Natural killer cell treated with Interleukin-12 subunit alpha and Interleukin-12 subunit beta and Interleukin-15 and Interleukin-18, amount 100 ng/mL, for 72 hours (primary cell): ENCODE measurements at regions not wholly inside any gene's neighbourhood (a gene's known extent, or its start where the extent isn't known, plus 50 kb on each side); places are given as distances from the start of the nearest gene placed in this dataset.

ENCODE experiments used
- ATAC-seq, 2 donors: fragments of 150-1000 bp; cut with Tn5 transposase in 1 of 2; sonication (Bioruptor Pico), chemical (Tn5 transposase) in 1 of 2; 2 replicates each; pipeline ENCODE4 v1.10.0; 2021
- DNase-seq: peaks from one replicate; pipeline ENCODE4 v3.0.0; 2022; ENCODE audit warnings: low spot score
- H3K27ac Mint-ChIP-seq, 2 donors: 1 replicate in 1 of 2; 2 replicates in 1 of 2; pipeline ENCODE4 v1.8.0; 2022; ENCODE audit warnings: mixed read lengths in 2 of 2, mild to moderate bottlenecking in 1 of 2, moderate library complexity in 1 of 2
- H3K27me3 Mint-ChIP-seq, 2 donors: 1 replicate in 1 of 2; 2 replicates in 1 of 2; pipeline ENCODE4 v1.8.0; 2022; ENCODE audit warnings: mixed read lengths in 2 of 2
- H3K36me3 Mint-ChIP-seq: one replicate; pipeline ENCODE4 v1.8.0; 2022; ENCODE audit warnings: mixed read lengths
- H3K4me1 Mint-ChIP-seq, 2 donors: 1 replicate in 1 of 2; 2 replicates in 1 of 2; pipeline ENCODE4 v1.8.0; 2022; ENCODE audit warnings: low read depth in 2 of 2, mixed read lengths in 2 of 2, mild to moderate bottlenecking in 1 of 2
- H3K4me3 Mint-ChIP-seq: one replicate; pipeline ENCODE4 v1.8.0; 2022; ENCODE audit warnings: mixed read lengths
- H3K9me3 Mint-ChIP-seq: 2 replicates; pipeline ENCODE4 v1.8.0; 2022; ENCODE audit warnings: mixed read lengths

GRCh38 chr3:177553579-177553978 lies 356.3 kb upstream of the TBL1XR1 start:
- no peaks in the 10 kb centered on the region for H3K36me3 Mint-ChIP-seq
- ATAC-seq (no peak), DNase-seq (no peak)
- no peaks in the 10 kb centered on the region for H3K9me3 Mint-ChIP-seq
- H3K4me1 Mint-ChIP-seq = peaks cover 18 to 26% of the 10 kb centered on the region in 2 donors
- no peak overlapping the region for H3K4me3 Mint-ChIP-seq
- no peak overlapping the region for H3K27ac Mint-ChIP-seq
- no peaks in the 10 kb centered on the region for H3K27me3 Mint-ChIP-seq

GRCh38 chr3:177554895-177555759 lies 357.8 kb upstream of the TBL1XR1 start:
- H3K27ac Mint-ChIP-seq = no peak overlapping the region
- peaks cover 18 to 26% of the 10 kb centered on the region in 2 donors for H3K4me1 Mint-ChIP-seq

GRCh38 chr3:177557548-177557947 lies 360.3 kb upstream of the TBL1XR1 start:
- Mint-ChIP-seq H3K36me3 (no peaks in the 10 kb centered on the region), H3K27me3 (no peaks in the 10 kb centered on the region), H3K9me3 (no peaks in the 10 kb centered on the region), H3K4me3 (no peak overlapping the region), H3K4me1 (peaks cover 8 to 14% of the 10 kb centered on the region in 2 donors), H3K27ac (no peak overlapping the region)
- DNase-seq = no peak
- no peak for ATAC-seq

More at GRCh38 chr3:177554895-177555759, 357.8 kb upstream of the TBL1XR1 start:
- DNase-seq (no peak), ATAC-seq (peak in 1 of 2 donors; percentile 56)
- no peaks in the 10 kb centered on the region for H3K9me3 Mint-ChIP-seq
- no peaks in the 10 kb centered on the region for H3K36me3 Mint-ChIP-seq
- H3K27me3 Mint-ChIP-seq = no peaks in the 10 kb centered on the region
- no peak overlapping the region for H3K4me3 Mint-ChIP-seq

- no peaks in the 10 kb centered on the region for H3K27me3 Mint-ChIP-seq
- H3K4me1 Mint-ChIP-seq = peaks cover 0 to 6% of the 10 kb centered on the region in 2 donors
- H3K36me3 Mint-ChIP-seq = no peaks in the 10 kb centered on the region
- no peak overlapping the region for H3K4me3 Mint-ChIP-seq
- no peak overlapping the region for H3K27ac Mint-ChIP-seq
- DNase-seq (no peak), ATAC-seq (no peak)
- no peaks in the 10 kb centered on the region for H3K9me3 Mint-ChIP-seq
Observed at GRCh38 chr3:177561365-177561764, 364.1 kb upstream of the TBL1XR1 start.

- DNase-seq (no peak), ATAC-seq (no peak)
- Mint-ChIP-seq H3K4me1 (peaks cover 0 to under 1% of the 10 kb centered on the region in 2 donors), H3K27me3 (peaks cover 0 to 3% of the 10 kb centered on the region in 2 donors), H3K4me3 (no peak overlapping the region), H3K9me3 (no peaks in the 10 kb centered on the region), H3K27ac (no peak overlapping the region), H3K36me3 (no peaks in the 10 kb centered on the region)
Observed at GRCh38 chr3:177561769-177562392, 364.6 kb upstream of the TBL1XR1 start.

- H3K27me3 Mint-ChIP-seq = peaks cover 0 to 3% of the 10 kb centered on the region in 2 donors
- H3K4me1 Mint-ChIP-seq = no peaks in the 10 kb centered on the region
- ATAC-seq (no peak), DNase-seq (no peak)
- H3K27ac Mint-ChIP-seq = no peak overlapping the region
- H3K4me3 Mint-ChIP-seq = no peak overlapping the region
- H3K36me3 Mint-ChIP-seq = no peaks in the 10 kb centered on the region
- H3K9me3 Mint-ChIP-seq = no peaks in the 10 kb centered on the region
Observed at GRCh38 chr3:177563243-177563780, 366.0 kb upstream of the TBL1XR1 start.

GRCh38 chr3:177563792-177564191 lies 366.5 kb upstream of the TBL1XR1 start:
- Mint-ChIP-seq H3K36me3 (no peaks in the 10 kb centered on the region), H3K9me3 (no peaks in the 10 kb centered on the region), H3K27me3 (peaks cover 0 to 3% of the 10 kb centered on the region in 2 donors), H3K4me3 (no peak overlapping the region), H3K4me1 (no peaks in the 10 kb centered on the region), H3K27ac (no peak overlapping the region)
- no peak for ATAC-seq
- no peak for DNase-seq

GRCh38 chr3:177565981-177566380 lies 368.7 kb upstream of the TBL1XR1 start:
- H3K27ac Mint-ChIP-seq = no peak overlapping the region
- DNase-seq (no peak), ATAC-seq (no peak)
- H3K9me3 Mint-ChIP-seq = peaks cover 4% of the 10 kb centered on the region
- H3K27me3 Mint-ChIP-seq = peaks cover 0 to 3% of the 10 kb centered on the region in 2 donors
- no peak overlapping the region for H3K4me3 Mint-ChIP-seq
- H3K36me3 Mint-ChIP-seq = no peaks in the 10 kb centered on the region
- H3K4me1 Mint-ChIP-seq = peaks cover 0 to 7% of the 10 kb centered on the region in 2 donors

- Mint-ChIP-seq H3K4me1 (peaks cover 0 to 7% of the 10 kb centered on the region in 2 donors), H3K27ac (no peak overlapping the region), H3K9me3 (peaks cover 4% of the 10 kb centered on the region), H3K27me3 (peaks cover 0 to 3% of the 10 kb centered on the region in 2 donors), H3K4me3 (no peak overlapping the region), H3K36me3 (no peaks in the 10 kb centered on the region)
- no peak for ATAC-seq
- no peak for DNase-seq
Observed at GRCh38 chr3:177567833-177568232, 370.6 kb upstream of the TBL1XR1 start.

GRCh38 chr3:177569193-177569592 lies 371.9 kb upstream of the TBL1XR1 start:
- Mint-ChIP-seq H3K9me3 (peaks cover 4% of the 10 kb centered on the region), H3K27ac (no peak overlapping the region), H3K27me3 (peaks cover 0 to 3% of the 10 kb centered on the region in 2 donors), H3K4me1 (peaks cover 0 to 7% of the 10 kb centered on the region in 2 donors), H3K4me3 (no peak overlapping the region), H3K36me3 (no peaks in the 10 kb centered on the region)
- ATAC-seq = no peak
- no peak for DNase-seq

- H3K27me3 Mint-ChIP-seq = peaks cover 0 to 3% of the 10 kb centered on the region in 2 donors
- H3K4me1 Mint-ChIP-seq = peaks cover 0 to 7% of the 10 kb centered on the region in 2 donors
- peaks cover 4% of the 10 kb centered on the region for H3K9me3 Mint-ChIP-seq
- no peak overlapping the region for H3K4me3 Mint-ChIP-seq
- ATAC-seq (no peak), DNase-seq (no peak)
- H3K27ac Mint-ChIP-seq = no peak overlapping the region
- H3K36me3 Mint-ChIP-seq = no peaks in the 10 kb centered on the region
Observed at GRCh38 chr3:177569875-177570657, 372.8 kb upstream of the TBL1XR1 start.

- Mint-ChIP-seq H3K27me3 (peaks cover 0 to 3% of the 10 kb centered on the region in 2 donors), H3K4me1 (peaks cover 0 to 7% of the 10 kb centered on the region in 2 donors), H3K4me3 (no peak overlapping the region), H3K36me3 (no peaks in the 10 kb centered on the region), H3K27ac (no peak overlapping the region), H3K9me3 (peaks cover 4% of the 10 kb centered on the region)
- DNase-seq (no peak), ATAC-seq (no peak)
Observed at GRCh38 chr3:177571271-177571943, 374.1 kb upstream of the TBL1XR1 start.

- DNase-seq (no peak), ATAC-seq (no peak)
- H3K27ac Mint-ChIP-seq = no peak overlapping the region
- H3K4me1 Mint-ChIP-seq = peaks cover 0 to 7% of the 10 kb centered on the region in 2 donors
- no peak overlapping the region for H3K4me3 Mint-ChIP-seq
- H3K36me3 Mint-ChIP-seq = no peaks in the 10 kb centered on the region
- H3K27me3 Mint-ChIP-seq = no peaks in the 10 kb centered on the region
- H3K9me3 Mint-ChIP-seq = peaks cover 4% of the 10 kb centered on the region
Observed at GRCh38 chr3:177571944-177572315, 374.6 kb upstream of the TBL1XR1 start.
